Hepatocyte (in vitro differentiated cells): ENCODE measurements at regions not wholly inside any gene's neighbourhood (a gene's known extent, or its start where the extent isn't known, plus 50 kb on each side); places are given as distances from the start of the nearest gene placed in this dataset.

Source experiments
- CTCF ChIP-seq: fragments of 200-600 bp; sonication (generic); IDR thresholded peaks from 2 replicates; pipeline ENCODE4 v1.5.1; 2016; ENCODE audit warnings: antibody characterized with exemption, mild to moderate bottlenecking; ENCODE audit not compliant: poor library complexity
- EZH2 ChIP-seq: fragments of 200-600 bp; sonication (generic); IDR thresholded peaks from 2 replicates; pipeline ENCODE4 v1.6.1; 2016; ENCODE audit warnings: antibody characterized with exemption, mild to moderate bottlenecking, borderline replicate concordance

- TF ChIP-seq CTCF, result no peak
- TF ChIP-seq EZH2, result no peak
Observed at GRCh38 chr10:28942012-28942411, 264.7 kb downstream of the BAMBI start.
